Spinal cord (tissue), 9 donors: ENCODE measurements at regions not wholly inside any gene's neighbourhood (a gene's known extent, or its start where the extent isn't known, plus 50 kb on each side); places are given as distances from the start of the nearest gene placed in this dataset.

Experiments used
- DNase-seq, 6 donors: peaks; one replicate each; pipeline versions ENCODE4 v3.0.0 to v3.0.0-alpha.2; 2013 to 2015; ENCODE audit warnings: low spot score in 6 of 6, low read depth in 4 of 6
- H3K27ac ChIP-seq: one replicate; pipeline ENCODE4 v1.5.1; 2013; ENCODE audit warnings: low read depth, low read length, control low read depth
- H3K27me3 ChIP-seq: one replicate; pipeline ENCODE4 v1.6.1; 2013; ENCODE audit warnings: low read length; ENCODE audit not compliant: control insufficient read depth, insufficient read depth
- H3K36me3 ChIP-seq: one replicate; pipeline ENCODE4 v1.6.1; 2013; ENCODE audit warnings: low read length; ENCODE audit not compliant: control insufficient read depth, insufficient read depth
- H3K4me1 ChIP-seq: one replicate; pipeline ENCODE4 v1.6.1; 2013; ENCODE audit warnings: low read length; ENCODE audit not compliant: control insufficient read depth, insufficient read depth
- H3K4me3 ChIP-seq: one replicate; pipeline ENCODE4 v1.5.1; 2013; ENCODE audit warnings: low read depth, low read length, control low read depth
- H3K9me3 ChIP-seq: one replicate; pipeline ENCODE4 v1.6.1; 2013; ENCODE audit warnings: low read length; ENCODE audit not compliant: control insufficient read depth, insufficient read depth
- WGBS: methylation state at CpG from one replicate; pipeline ENCODE4 v1.1.5; 2013; ENCODE audit warnings: missing lambda C conversion rate; ENCODE audit not compliant: insufficient coverage; 5-methylcytosine and 5-hydroxymethylcytosine counted together
- donor health status: healthy.

GRCh38 chr6:71404967-71405278, 116.3 kb downstream of the OGFRL1 start:
- H3K36me3 ChIP-seq = no peaks in the 10 kb centered on the region
- no peaks in the 10 kb centered on the region for H3K27me3 ChIP-seq
- H3K4me3 ChIP-seq = no peak overlapping the region
- peak overlapping the region; percentile 54 for H3K27ac ChIP-seq
- no peaks in the 10 kb centered on the region for H3K9me3 ChIP-seq
- peaks cover 3% of the 10 kb centered on the region for H3K4me1 ChIP-seq
- WGBS = no CpG with 5 or more reads among the region's 1 CpG
- DNase-seq = no peak

DNA sequence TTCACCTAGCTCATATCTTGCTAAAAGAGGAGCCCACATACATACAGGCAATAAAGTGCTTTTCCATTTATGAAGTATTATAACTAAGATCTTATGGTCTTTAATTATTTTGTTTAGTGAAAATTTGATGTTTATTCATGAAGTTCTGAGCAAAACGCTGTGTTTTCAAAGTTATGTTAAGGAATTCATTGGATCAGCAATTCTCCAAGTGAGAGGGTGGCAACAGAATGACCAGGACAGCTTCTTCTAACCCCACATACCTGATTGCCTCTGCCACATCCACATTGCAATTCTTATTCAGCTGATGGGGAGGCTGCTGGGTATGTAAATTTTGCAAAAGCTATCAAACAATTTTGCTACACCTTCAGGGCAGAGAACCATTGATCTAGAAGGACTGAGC, 116.8 kb downstream of the OGFRL1 start:
- no peak overlapping the region for H3K27ac ChIP-seq
- H3K4me1 ChIP-seq = peaks cover 3% of the 10 kb centered on the region

DNA sequence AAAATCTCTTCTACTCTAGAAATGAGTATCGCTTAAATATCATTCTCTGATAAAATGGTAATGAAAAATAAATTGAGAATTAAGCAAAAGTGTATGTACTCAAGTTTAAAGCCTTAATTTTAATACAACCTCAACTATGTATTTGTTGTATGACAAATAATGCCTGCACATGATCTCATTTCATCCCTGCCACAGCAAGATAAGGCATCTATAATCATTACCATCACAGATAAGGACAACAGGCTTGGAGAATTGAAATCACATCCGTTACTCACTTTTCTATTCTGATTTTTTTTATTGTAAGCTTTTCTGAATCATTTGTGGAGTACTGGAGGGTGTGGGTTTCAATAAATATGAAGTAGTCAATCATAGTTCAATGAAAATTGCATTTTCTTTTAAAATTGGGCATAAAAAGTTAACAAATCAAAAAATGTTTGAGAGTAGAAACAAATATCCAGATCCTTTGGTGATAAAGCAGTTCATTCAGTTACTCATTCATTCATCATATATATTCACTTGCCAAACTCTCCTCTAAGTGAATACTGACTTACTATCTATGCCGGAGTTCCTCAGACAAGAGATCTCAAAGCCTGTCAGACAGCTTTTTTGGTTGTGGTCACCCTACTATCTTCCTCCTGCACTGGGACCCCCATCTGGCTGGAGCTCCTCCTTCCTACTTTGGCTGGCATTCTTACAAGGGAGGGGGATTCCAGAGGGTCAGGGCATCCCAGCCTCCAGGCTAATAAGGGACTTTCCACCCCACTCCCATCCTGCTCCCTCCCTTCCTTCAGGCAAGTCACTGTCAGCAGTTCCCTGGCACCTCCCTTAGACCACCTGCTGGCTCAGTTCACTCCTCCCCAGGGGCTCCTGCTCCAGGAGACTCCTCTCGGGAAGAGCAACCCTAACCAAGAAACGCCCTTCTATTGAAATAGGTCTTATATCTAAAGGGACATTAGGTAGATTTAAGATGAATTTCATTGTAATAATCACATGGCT, 118.6 kb downstream of the OGFRL1 start:
- Histone ChIP-seq H3K27me3 (no peaks in the 10 kb centered on the region), H3K27ac (no peak overlapping the region), H3K4me3 (no peak overlapping the region), H3K36me3 (no peaks in the 10 kb centered on the region), H3K4me1 (peaks cover 3% of the 10 kb centered on the region), H3K9me3 (no peaks in the 10 kb centered on the region)
- WGBS = 100% methylated on average over 1 of the region's 5 CpGs
- no peak for DNase-seq

More for the DNA sequence above, 116.8 kb downstream of the OGFRL1 start:
- no peaks in the 10 kb centered on the region for H3K9me3 ChIP-seq
- no peaks in the 10 kb centered on the region for H3K27me3 ChIP-seq
- H3K36me3 ChIP-seq = no peaks in the 10 kb centered on the region
- no peak overlapping the region for H3K4me3 ChIP-seq
- no peak for DNase-seq
- no CpG with 5 or more reads among the region's 1 CpG for WGBS

DNA sequence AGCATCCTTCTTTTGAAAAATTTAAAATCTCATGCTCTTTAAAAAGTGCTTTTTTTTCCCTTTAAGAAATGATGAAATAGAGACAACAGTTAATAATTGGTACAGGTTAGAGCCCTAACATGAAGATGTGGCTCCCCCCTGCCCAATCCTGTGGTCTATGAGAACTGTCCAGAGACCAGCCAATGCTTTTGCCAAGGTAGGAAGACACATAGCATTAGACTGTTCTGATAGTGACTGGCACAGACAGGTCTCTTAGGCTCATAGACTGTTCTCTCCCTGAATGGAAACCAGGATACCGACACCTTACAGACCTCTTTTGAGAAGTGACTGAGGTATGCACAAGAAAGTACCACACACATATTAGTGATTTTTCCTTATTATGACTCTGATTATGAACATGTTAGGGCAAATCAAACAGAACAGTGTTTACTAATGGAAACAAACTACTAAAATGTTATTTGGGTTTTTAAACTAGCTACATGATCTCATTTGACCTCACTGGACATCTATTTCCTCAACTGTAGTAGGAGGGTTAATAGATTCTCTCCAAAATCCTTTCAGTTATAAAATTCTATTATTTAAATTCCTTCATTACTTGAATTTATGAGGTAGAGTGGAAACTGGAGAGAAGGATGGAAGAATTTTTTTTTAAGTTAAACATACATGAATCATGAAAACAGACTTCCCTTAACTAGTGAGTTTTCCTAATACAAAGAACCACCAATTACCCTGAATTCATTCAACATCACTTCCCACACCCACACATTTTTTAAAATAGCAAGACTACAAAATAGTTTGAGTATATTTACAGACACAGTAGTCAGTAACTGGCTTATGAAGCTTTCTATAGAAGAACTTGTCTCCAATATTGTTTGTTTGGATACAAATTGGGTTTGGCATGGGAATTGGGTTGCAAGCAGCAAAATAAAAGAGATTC, 120.4 kb downstream of the OGFRL1 start:
- no CpG with 5 or more reads among the region's 1 CpG for WGBS
- Histone ChIP-seq H3K27ac (no peak overlapping the region), H3K36me3 (no peaks in the 10 kb centered on the region), H3K4me1 (peaks cover 3% of the 10 kb centered on the region), H3K9me3 (no peaks in the 10 kb centered on the region), H3K4me3 (no peak overlapping the region), H3K27me3 (no peaks in the 10 kb centered on the region)
- DNase-seq = no peak

DNA sequence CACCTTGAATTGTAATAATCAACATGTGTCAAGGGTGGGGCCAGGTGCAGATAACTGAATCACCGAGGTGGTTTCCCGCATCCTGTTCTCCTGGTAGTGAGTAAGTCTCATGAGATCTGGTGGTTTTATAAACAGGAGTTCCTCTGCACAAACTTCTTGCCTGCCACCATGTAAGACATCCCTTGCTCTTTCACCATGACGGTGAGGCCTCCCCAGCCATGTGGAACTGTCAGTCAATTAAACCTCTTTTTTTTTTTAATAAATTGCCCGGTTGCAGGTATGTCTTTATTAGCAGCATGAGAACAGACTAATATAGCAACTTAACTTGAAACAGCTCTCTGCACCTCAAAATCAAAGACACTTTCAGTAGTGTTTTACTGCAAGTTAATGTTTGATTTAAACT, 121.6 kb downstream of the OGFRL1 start:
- Histone ChIP-seq H3K27ac (no peak overlapping the region), H3K27me3 (no peaks in the 10 kb centered on the region), H3K4me3 (no peak overlapping the region), H3K4me1 (peaks cover 3% of the 10 kb centered on the region), H3K9me3 (no peaks in the 10 kb centered on the region), H3K36me3 (no peaks in the 10 kb centered on the region)
- 83% methylated on average over 1 of the region's 4 CpGs for WGBS
- no peak for DNase-seq

GRCh38 chr6:71410681-71411080, 122.1 kb downstream of the OGFRL1 start:
- Histone ChIP-seq H3K27ac (no peak overlapping the region), H3K4me3 (no peak overlapping the region), H3K4me1 (peaks cover 3% of the 10 kb centered on the region), H3K36me3 (peaks cover 3% of the 10 kb centered on the region), H3K9me3 (no peaks in the 10 kb centered on the region), H3K27me3 (no peaks in the 10 kb centered on the region)
- WGBS = no CpG with 5 or more reads among the region's 1 CpG
- no peak for DNase-seq

DNA sequence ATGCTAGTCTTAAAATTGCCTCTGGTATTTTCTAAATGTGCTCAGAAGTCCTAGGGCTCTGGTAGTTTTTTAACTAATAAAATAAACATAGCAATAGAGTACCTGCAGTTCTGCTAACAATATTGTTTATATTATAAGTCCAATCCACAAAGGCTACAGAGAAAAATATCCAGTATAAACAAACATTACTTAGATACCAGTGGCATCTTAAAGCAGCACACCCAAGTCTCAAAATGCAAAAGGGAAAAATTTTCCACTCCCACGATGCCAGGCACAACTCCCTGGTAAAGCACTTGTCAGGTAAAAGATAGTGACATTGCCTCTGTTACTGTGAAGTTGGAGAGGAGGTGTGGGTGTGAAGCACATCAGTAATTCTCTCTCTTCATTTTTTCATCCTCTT, 123.3 kb downstream of the OGFRL1 start:
- Histone ChIP-seq H3K4me1 (peaks cover 3% of the 10 kb centered on the region), H3K27me3 (no peaks in the 10 kb centered on the region), H3K9me3 (no peaks in the 10 kb centered on the region), H3K4me3 (no peak overlapping the region), H3K27ac (no peak overlapping the region), H3K36me3 (peaks cover 3% of the 10 kb centered on the region)
- WGBS = no CpG with 5 or more reads among the region's 1 CpG
- no peak for DNase-seq

- Histone ChIP-seq H3K4me1 (no peaks in the 10 kb centered on the region), H3K27ac (no peak overlapping the region), H3K27me3 (no peaks in the 10 kb centered on the region), H3K9me3 (no peaks in the 10 kb centered on the region), H3K4me3 (no peak overlapping the region), H3K36me3 (peaks cover 3% of the 10 kb centered on the region)
- 80% methylated on average over 1 of the region's 4 CpGs for WGBS
- DNase-seq = no peak
These were observed 124.0 kb downstream of the OGFRL1 start for GRCh38 chr6:71412559-71413140.

DNA sequence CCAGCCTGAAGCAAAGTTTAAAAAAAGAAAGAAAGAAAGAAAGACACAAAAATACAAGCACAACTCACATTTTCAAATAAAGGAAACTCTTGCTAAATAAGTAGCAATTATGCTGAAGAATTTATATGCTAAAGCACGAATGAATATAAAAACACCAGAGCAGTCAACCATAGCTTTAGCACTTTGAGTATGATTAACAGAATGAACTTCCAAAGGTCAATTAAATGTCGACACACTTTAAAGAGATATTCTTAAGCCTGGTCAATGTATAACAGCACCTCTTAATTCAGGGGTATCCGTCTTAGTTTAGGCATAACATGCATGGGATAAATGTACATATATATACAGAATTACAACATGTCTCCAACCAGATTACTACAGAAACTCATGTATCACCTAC, 125.9 kb downstream of the OGFRL1 start:
- no peaks in the 10 kb centered on the region for H3K9me3 ChIP-seq
- H3K4me3 ChIP-seq = no peak overlapping the region
- H3K27ac ChIP-seq = no peak overlapping the region
- H3K4me1 ChIP-seq = no peaks in the 10 kb centered on the region
- H3K36me3 ChIP-seq = peaks cover 3% of the 10 kb centered on the region
- WGBS = no CpG with 5 or more reads among the region's 3 CpGs
- no peaks in the 10 kb centered on the region for H3K27me3 ChIP-seq
- DNase-seq = no peak
